HG02970 (cell line): ENCODE measurements at regions not wholly inside any gene's neighbourhood (a gene's known extent, or its start where the extent isn't known, plus 50 kb on each side); places are given as distances from the start of the nearest gene placed in this dataset.

Source experiments
- ATAC-seq: cut with Tn5 transposase; IDR thresholded peaks from one replicate; pipeline ENCODE4 v1.9.1; 2021; ENCODE audit warnings: mild to moderate bottlenecking, moderate library complexity, moderate number of reproducible peaks; ENCODE audit not compliant: unreplicated experiment, low FRiP score

DNA sequence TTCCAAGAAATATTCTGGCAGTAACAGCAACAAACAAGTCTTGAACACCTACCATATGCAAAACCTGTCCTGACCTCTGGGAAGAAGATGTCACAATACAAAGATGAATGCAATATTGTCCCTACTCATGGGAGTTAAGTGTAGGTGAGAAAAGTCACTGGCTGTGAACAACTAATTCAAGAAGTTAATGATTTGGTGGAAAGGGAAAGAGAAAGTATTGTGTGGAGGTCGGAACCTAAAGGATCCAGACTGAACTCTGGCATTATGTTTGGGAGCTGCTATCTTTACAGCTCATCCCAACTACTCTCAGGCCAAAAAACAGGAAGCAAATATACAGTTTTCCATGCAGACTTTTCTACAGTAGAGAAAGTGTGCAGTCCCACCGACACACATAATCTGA, 285.3 kb upstream of the PRDM1 start:
- no peak for ATAC-seq

- ATAC-seq = no peak
Measured at GRCh38 chr6:105800398-105800797, 285.7 kb upstream of the PRDM1 start.

- no peak for ATAC-seq
Measured at GRCh38 chr6:105799056-105799455, 287.1 kb upstream of the PRDM1 start.

DNA sequence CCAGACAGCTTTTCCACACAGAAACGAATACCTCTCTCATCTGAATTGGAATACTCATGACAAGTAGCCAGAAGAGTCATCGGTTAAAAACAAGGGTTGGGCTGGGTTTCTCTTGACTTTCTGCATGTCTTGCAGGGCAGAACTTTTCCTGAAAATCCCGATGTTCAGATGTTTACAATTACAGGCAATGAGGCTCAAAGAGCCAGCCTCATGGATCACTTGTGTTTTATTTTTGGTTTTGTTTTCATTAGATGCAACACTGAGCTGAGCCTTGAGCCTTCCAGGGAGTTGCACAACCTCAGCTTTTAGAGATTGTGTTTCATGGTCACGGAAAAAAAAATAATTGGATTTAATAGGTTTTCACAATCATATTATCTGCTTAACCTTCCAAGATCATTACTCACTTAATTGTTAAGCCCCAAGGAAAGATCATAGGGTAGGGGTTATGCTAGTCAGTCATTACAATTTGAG, 288.1 kb upstream of the PRDM1 start:
- ATAC-seq = no peak

- no peak for ATAC-seq
Measured at GRCh38 chr6:105797286-105797979, 288.7 kb upstream of the PRDM1 start.

DNA sequence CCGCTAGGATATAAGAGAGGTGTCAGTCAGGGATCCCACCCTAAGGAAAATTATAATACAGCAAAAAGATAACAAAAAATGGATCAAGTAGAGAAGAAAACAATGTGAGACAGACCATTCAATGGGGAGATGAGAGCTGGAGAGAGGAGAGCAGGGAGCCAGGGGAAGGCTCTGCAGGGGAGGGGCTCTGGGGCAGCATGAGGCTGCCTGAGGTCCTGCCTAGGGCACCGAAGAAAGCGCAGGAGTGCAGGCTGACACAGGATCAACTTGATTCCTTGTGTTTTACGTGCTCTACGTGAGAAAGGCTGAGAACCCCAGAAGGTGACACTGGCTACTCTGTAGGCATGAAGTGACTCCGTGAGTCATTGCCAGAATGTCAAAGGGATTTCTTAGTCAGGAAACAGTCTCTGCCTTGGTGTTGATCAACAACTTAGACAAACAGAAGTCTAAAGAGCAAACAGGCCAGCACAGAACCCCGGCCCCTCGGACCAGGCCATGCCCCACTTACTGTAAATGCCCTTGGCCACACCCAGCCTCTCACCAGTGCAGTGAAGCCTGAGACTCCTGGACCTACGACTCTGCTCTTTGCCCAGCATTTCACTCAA, 290.1 kb upstream of the PRDM1 start:
- no peak for ATAC-seq

DNA sequence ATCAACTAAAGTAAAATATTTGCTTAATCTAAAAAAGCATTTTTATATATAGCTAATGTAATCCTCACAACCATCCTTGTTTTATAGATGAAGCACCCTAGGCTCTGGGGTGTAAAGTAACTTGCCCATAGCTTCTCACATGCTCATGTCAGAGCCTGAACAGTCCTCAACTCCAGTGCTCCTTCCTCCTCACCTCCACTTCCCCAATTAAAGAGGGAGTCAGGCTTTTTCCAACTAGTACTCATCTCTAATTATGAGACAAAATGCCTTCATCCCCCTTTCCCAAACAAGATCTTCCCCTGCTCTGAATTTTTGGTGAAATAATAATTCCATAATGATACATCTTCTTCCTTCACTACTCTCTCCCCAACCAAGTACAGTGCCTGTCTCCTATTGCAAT, 290.8 kb upstream of the PRDM1 start:
- ATAC-seq = no peak

GRCh38 chr6:105794870-105795269, 291.3 kb upstream of the PRDM1 start:
- no peak for ATAC-seq

DNA sequence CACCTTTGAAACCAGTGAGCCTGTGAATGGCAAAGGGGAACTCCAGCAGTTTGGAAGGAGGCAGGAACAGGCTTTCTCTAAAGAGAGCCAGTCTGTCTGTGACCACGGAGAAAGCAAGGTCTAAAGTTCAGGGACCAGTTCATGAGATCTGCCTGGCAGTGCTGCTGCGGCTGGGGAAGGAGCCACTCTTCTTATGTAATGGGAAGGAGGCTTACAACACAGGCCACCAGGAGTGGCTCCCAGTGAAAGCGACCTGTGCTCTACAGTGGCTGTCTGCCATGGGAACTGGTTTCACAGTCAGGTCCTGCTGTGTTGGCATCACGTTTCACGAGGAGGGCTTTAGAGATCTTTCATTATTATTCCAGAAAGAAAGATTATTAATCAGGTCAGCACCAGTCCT, 291.9 kb upstream of the PRDM1 start:
- ATAC-seq = no peak

DNA sequence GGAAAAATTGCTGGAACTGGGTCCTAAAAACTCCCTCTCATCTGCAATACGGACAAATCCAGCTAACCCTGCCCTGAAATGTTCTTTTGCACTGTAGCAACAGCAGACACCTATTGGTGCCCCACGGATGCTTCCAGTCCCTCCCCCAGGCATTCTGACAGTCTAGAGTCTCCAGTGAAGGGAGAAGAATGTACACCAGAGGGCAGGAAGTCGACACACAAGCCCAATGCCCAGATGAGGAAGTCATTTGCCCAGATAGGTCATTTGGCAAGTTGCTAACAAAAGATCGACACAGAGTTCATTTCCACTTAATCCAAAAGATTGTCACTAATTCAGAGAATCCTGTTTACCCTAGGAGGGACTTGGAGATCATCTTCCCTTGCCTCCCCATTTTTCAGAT, 293.0 kb upstream of the PRDM1 start:
- no peak for ATAC-seq

DNA sequence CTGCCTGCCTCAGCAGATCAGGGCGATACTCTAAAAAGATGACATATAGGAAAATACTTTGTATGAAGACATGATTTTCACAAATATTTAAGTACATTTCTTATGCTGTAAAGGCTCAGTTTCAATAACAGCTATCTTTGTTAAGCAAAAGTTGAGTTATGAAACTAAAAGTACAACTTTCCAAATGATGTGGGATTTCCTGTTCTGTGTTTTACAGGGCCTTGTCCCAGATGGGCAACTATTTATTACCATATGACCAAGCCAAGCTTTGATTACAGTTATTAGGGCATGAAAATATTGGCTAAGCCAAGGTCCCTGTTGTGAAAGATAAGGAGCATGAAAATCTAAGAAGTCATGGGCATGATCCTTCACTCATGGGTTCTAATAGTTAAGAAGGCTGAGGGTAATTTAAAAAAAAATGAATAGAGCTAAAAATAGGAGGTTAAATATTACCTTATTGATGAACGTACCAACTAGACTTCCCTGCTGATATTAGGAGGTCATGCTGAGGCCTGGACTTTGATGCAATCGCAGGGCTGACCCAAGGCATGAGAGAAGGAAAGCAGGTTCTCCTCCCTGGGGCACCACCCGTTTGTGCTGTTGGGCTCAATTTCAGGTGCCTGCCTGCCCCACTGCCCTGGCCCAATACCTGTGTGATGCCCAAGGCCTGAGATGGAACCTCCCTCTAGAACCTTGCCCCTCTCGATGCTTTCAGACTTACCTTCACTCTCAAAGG, 294.4 kb upstream of the PRDM1 start:
- peak; percentile 45 for ATAC-seq

GRCh38 chr6:105791179-105791578, 295.0 kb upstream of the PRDM1 start:
- no peak for ATAC-seq

DNA sequence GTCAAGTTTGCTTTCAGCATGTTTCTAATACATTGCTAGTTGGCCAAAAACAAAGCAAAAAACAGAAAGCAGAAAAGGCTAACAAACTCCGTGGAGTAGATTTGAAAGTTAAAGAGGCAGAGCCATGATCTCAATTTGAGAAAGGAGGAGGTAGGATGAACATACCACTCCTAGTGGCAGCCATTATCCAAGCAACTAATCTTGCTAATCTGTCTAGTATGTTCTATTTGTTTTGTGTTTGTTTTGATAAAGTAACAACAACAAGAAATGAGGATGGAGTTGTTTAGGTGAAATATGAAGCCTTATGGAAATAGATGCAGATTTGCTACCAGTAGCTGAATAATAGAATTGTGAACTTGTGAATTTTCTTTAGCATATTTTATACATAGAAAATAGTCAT, 295.5 kb upstream of the PRDM1 start:
- no peak for ATAC-seq

DNA sequence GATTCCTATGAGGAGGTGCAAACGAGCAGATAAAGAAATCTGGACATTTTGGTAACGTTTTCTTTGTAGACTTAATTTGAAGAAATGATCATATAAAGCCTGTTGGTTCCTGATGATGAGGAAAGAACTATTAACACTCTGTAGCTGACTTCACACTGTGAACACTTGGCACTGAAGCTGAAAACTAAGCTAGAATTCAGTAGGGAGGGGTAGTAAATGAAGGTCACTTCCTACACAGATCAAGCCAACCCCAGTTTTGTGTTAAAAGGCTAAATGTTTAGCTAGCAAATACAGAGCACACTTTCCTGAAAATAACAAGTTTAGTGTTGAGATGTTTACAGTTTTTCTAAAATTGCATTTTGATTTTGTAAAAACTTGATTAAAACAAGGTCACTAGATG, 296.2 kb upstream of the PRDM1 start:
- ATAC-seq = no peak

GRCh38 chr6:105787747-105788146, 298.4 kb upstream of the PRDM1 start:
- no peak for ATAC-seq

GRCh38 chr6:105786890-105787655, 299.1 kb upstream of the PRDM1 start:
- ATAC-seq = no peak

- no peak for ATAC-seq
Measured at GRCh38 chr6:105786449-105786848, 299.7 kb upstream of the PRDM1 start.

DNA sequence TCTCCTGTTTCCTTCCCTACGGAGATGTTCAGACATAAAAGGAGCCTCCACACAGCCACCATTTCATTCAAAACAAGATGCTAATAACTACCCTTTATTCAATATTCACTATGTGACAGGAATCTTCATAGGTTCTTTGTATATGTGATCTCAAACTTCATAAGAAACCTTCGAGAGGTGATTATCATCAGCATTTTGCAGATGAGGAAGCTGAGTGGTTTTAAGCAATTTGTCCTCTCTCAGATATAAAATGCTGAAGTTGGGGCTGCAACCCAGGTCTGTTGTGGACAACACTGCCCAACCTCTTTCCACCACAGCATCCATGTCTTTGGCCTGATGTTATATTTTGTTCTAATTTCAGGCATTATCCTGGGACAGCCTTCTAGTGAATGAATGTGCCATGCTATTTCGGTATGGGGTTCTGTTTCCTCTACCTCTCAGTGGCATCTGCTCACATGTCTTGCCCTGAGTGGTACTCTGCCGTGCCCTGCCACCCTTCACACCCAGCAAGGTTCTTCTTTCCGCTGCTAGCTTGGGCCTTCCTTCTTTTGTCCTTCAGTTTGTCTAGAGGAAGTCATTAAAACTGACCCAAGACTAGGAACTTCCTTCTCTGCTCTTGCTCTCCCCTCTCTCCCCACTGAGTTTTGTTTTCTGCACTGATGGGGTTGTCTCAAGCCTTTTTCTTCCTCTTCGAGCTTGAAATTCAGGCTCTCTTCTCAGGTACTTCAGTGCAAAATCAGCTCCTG, 300.9 kb upstream of the PRDM1 start:
- ATAC-seq = no peak

DNA sequence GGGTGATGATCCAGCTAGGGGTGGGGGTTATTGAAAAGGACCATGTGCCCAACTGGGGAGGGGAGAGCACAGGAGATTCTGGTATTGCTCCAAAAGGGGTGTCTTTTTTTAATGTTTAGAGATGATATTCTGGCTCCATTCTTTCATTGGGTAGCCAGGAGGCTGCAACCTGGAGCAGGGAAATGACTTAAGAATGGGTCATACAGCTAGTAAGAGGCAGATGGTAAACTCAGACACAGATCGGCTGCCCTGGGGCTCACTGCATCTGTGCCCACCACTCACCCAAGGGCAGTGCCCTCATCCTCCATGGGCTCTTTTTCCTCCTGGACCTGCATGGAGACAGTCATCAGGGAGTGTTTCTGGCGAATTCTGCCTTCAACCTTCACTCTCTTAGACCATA, 302.0 kb upstream of the PRDM1 start:
- ATAC-seq = no peak

DNA sequence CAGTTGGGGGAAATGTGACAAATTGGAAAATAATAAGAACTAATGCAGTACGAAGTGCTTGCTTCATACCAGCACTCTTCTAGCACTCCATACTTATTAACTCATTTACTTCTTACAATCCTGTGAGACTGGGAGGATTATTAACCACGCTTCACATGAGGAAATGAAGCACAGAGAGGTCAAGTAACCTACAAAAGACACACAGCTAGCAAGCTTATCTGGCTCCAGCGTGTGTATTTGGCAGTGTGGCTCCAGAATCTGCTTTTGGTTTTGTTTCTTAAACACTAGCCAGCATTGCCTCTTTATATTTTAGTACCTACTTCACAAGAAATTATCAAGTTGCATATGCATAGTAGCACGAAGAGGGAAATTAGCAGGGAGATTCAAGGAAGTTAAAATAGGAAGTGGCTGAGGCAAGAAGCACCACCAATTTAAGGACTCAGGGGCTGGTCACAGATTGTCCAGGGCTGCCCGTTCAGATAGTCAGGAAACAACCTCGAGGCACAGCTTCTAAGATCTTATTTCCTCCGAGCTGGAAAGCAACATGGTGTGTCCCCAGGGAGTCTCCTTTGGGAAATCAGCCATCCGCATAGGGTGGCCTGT, 302.7 kb upstream of the PRDM1 start:
- ATAC-seq = no peak
